Upper lobe of left lung (tissue), 4 donors: ENCODE measurements at regions not wholly inside any gene's neighbourhood (a gene's known extent, or its start where the extent isn't known, plus 50 kb on each side); places are given as distances from the start of the nearest gene placed in this dataset.

Experiments used
- CTCF ChIP-seq, 6 experiments: fragments of 450-650 bp in 4 of 6; fragments of 200-600 bp in 2 of 6; sonication (generic) in 2 of 6; IDR thresholded peaks; one replicate each; pipeline ENCODE4 v1.5.1; 2016 to 2019; ENCODE audit warnings: antibody characterized with exemption in 6 of 6
- POLR2A ChIP-seq, 4 donors: fragments of 450-650 bp; IDR thresholded peaks; one replicate each; pipeline ENCODE4 v1.5.1; 2016 to 2017; ENCODE audit warnings: antibody characterized with exemption in 4 of 4, mild to moderate bottlenecking in 2 of 4
- POLR2AphosphoS5 ChIP-seq, 2 donors: sonication (generic); formaldehyde crosslinking; IDR thresholded peaks; one replicate each; pipeline ENCODE4 v1.5.1; 2017; ENCODE audit warnings: antibody characterized with exemption in 2 of 2

GRCh38 chr22:49363526-49364230 lies 464.0 kb downstream of the BRD1 start:
- no peak for TF ChIP-seq CTCF (IDR thresholded peaks at IDR 0.05)
- no peak for TF ChIP-seq POLR2AphosphoS5 (IDR thresholded peaks at IDR 0.05)
- no peak for TF ChIP-seq POLR2A (IDR thresholded peaks at IDR 0.05)
